Endothelial cell of umbilical vein (primary cell): ENCODE measurements at regions not wholly inside any gene's neighbourhood (a gene's known extent, or its start where the extent isn't known, plus 50 kb on each side); places are given as distances from the start of the nearest gene placed in this dataset.

Experiments
- BruUV-seq: library from RNA; stranded (reverse); fragments of 400-500 nt; replicated peaks from 2 replicates; lab custom pipeline; 2021; lab: Mats Ljungman, UMichigan
- CTCF ChIA-PET: fragments of 300-600, 350-600 bp; sonication (Branson Sonifier 250); formaldehyde crosslinking; loops from one replicate; lab custom pipeline; 2021; ENCODE audit warnings: antibody characterized with exemption, inconsistent platforms; lab: Charles Lee
- POLR2A ChIA-PET: fragments of 300-600, 350-600 bp; sonication (Branson Sonifier 250); formaldehyde crosslinking; loops from one replicate; lab custom pipeline; 2021; ENCODE audit warnings: antibody characterized with exemption, inconsistent platforms; lab: Charles Lee
- DNase-seq: peaks from one replicate; pipeline ENCODE4 v3.0.0-alpha.2; 2011; ENCODE audit warnings: low read depth, low spot score
- FAIRE-seq: peaks from 2 replicates; lab custom pipeline; 2011; peaks lifted over from hg19 to GRCh38; lab: Jason Lieb, UNC
- H2AFZ ChIP-seq: 2 replicates; pipeline ENCODE4 v1.6.0; 2012; ENCODE audit warnings: low read depth, low read length, control low read depth, inconsistent platforms
- H3K27ac ChIP-seq: 2 replicates; pipeline ENCODE4 v1.5.1; 2011; ENCODE audit warnings: low read depth, mild to moderate bottlenecking, control low read depth, low read length, moderate library complexity; ENCODE audit not compliant: insufficient read depth
- H3K27me3 ChIP-seq, 2 experiments: 2 replicates each; pipeline versions ENCODE4 v1.6.0 to v1.6.1; 2011; ENCODE audit warnings: low read length in 2 of 2, mixed read lengths in 1 of 2; ENCODE audit not compliant: control insufficient read depth in 2 of 2, insufficient read depth in 2 of 2
- H3K36me3 ChIP-seq, 2 experiments: 2 replicates in 1 of 2; 3 replicates in 1 of 2; pipeline ENCODE4 v1.5.1; 2011; ENCODE audit warnings: low read length in 2 of 2, mild to moderate bottlenecking in 1 of 2, moderate library complexity in 1 of 2; ENCODE audit not compliant: control insufficient read depth in 2 of 2, insufficient read depth in 2 of 2; ENCODE audit errors: extremely low read depth in 1 of 2
- H3K4me1 ChIP-seq: 3 replicates; pipeline ENCODE4 v1.5.1; 2011; ENCODE audit warnings: mild to moderate bottlenecking, low read length; ENCODE audit not compliant: control insufficient read depth, insufficient read depth; ENCODE audit errors: extremely low read depth
- H3K4me2 ChIP-seq: 2 replicates; pipeline ENCODE4 v1.6.1; 2011; ENCODE audit warnings: low read length, control low read depth, mixed read lengths; ENCODE audit not compliant: insufficient read depth
- H3K4me3 ChIP-seq, 3 experiments: fragments of 200-600 bp in 1 of 3; sonication (generic), shearing (Covaris generic) in 1 of 3; replicated peaks in 1 of 3; 2 replicates each; pipeline ENCODE4 v1.5.1; 2011 to 2016; ENCODE audit warnings: control low read depth in 3 of 3, low read length in 3 of 3, mild to moderate bottlenecking in 2 of 3, inconsistent platforms in 1 of 3, low read depth in 1 of 3, moderate library complexity in 1 of 3; ENCODE audit not compliant: insufficient read depth in 1 of 3
- H3K79me2 ChIP-seq: 2 replicates; pipeline ENCODE4 v1.6.0; 2012; ENCODE audit warnings: low read length, inconsistent platforms; ENCODE audit not compliant: control insufficient read depth, insufficient read depth
- H3K9ac ChIP-seq: replicated peaks from 2 replicates; pipeline ENCODE3; 2011; ENCODE audit warnings: low read length, control low read depth; ENCODE audit not compliant: insufficient read depth; ENCODE audit errors: extremely low read depth
- H3K9me1 ChIP-seq: replicated peaks from 3 replicates; pipeline ENCODE4 v1.6.0; 2011; ENCODE audit warnings: mild to moderate bottlenecking, low read length; ENCODE audit not compliant: control insufficient read depth, insufficient read depth; ENCODE audit errors: extremely low read depth
- H3K9me3 ChIP-seq: replicated peaks from 2 replicates; pipeline ENCODE4 v1.5.1; 2012; ENCODE audit warnings: low read length, inconsistent platforms; ENCODE audit not compliant: control insufficient read depth, insufficient read depth
- H4K20me1 ChIP-seq: replicated peaks from 2 replicates; pipeline ENCODE3; 2011; ENCODE audit warnings: mild to moderate bottlenecking, low read length; ENCODE audit not compliant: control insufficient read depth, insufficient read depth; ENCODE audit errors: extremely low read depth
- EZH2 ChIP-seq: IDR thresholded peaks from 2 replicates; pipeline ENCODE4 v1.6.1; 2012; ENCODE audit warnings: borderline replicate concordance, low read depth, mild to moderate bottlenecking, moderate library complexity, low read length, inconsistent platforms; ENCODE audit not compliant: severe bottlenecking
- FOS ChIP-seq: IDR thresholded peaks from 2 replicates; pipeline ENCODE4 v1.6.1; 2011; ENCODE audit warnings: mild to moderate bottlenecking, low read length, moderate library complexity, borderline replicate concordance; ENCODE audit not compliant: insufficient read depth
- GATA2 ChIP-seq: IDR thresholded peaks from 2 replicates; pipeline ENCODE4 v1.7.0; 2011; ENCODE audit warnings: low read depth, mild to moderate bottlenecking, moderate library complexity, mixed read lengths, low read length; ENCODE audit not compliant: insufficient read length, insufficient read depth
- JUN ChIP-seq: IDR thresholded peaks from 2 replicates; pipeline ENCODE4 v1.6.1; 2011; ENCODE audit warnings: borderline replicate concordance, low read depth; ENCODE audit not compliant: insufficient read length, insufficient read depth
- MYC ChIP-seq: IDR thresholded peaks from one replicate; pipeline ENCODE4 v1.6.1; 2011; ENCODE audit warnings: mild to moderate bottlenecking, low read depth, low read length
- POLR2A ChIP-seq: IDR thresholded peaks from 2 replicates; pipeline ENCODE4 v1.6.1; 2012; ENCODE audit warnings: low read depth, mild to moderate bottlenecking, control low read depth, low read length
- POLR2AphosphoS5 ChIP-seq: IDR thresholded peaks from 2 replicates; pipeline ENCODE4 v1.6.1; 2012; ENCODE audit warnings: low read depth, mild to moderate bottlenecking, control low read depth, low read length, moderate library complexity; ENCODE audit not compliant: insufficient read depth
- dilution Hi-C: fragments of 300-500 bp; cut with MboI; formaldehyde crosslinking; loops from one replicate; pipeline ENCODE4 v1.15.0; 2019; ENCODE audit warnings: low sequenced_read_pairs; ENCODE audit not compliant: extremely low pct_ligation_motif_present
- intact Hi-C: fragments of 100-400 bp; cut with micrococcal nuclease; formaldehyde crosslinking; loops from one replicate; pipeline ENCODE4 v1.10.0; 2022
- TF ChIP-seq, protein P1 (sequence below): IDR thresholded peaks from 2 replicates; pipeline ENCODE4 v1.6.1; 2011; ENCODE audit not compliant: insufficient read depth, insufficient read length
- TF ChIP-seq, protein P2 (sequence below), 2 donors: IDR thresholded peaks; 1 replicate in 1 of 2; 2 replicates in 1 of 2; pipeline ENCODE4 v1.5.1; 2011; ENCODE audit warnings: low read length in 2 of 2, mild to moderate bottlenecking in 2 of 2, moderate library complexity in 2 of 2, control low read depth in 1 of 2, inconsistent platforms in 1 of 2, low read depth in 1 of 2; ENCODE audit not compliant: insufficient read depth in 1 of 2; ENCODE audit errors: extremely low read depth in 1 of 2

DNA sequence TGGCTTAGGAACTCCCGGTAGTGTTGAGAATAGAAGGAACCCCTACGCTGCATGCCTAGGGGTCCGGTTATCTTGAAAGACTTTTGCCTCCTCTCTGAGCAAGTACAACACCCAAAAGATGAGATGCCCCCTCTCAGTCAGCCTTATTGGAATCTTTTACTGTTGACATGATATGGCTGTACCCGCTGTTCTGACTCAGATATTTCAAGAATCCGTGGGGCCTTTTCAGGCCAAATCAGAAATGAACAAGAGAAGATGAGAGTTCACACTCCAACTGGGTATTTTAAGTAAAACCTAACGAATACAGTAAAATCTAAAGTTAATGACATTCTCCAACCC is 164.2 kb downstream of the PPIAL4G start:
- Histone ChIP-seq H3K4me3 (no peak overlapping the region), H3K27me3 (peaks cover 30 to 44% of the 10 kb centered on the region in 2 experiments), H3K4me1 (peaks cover 5% of the 10 kb centered on the region), H3K27ac (no peak overlapping the region), H3K9ac (no peak overlapping the region), H2AFZ (no peak overlapping the region), H4K20me1 (no peaks in the 10 kb centered on the region), H3K79me2 (no peaks in the 10 kb centered on the region), H3K9me3 (no peaks in the 10 kb centered on the region), H3K4me2 (no peak overlapping the region), H3K9me1 (no peaks in the 10 kb centered on the region), H3K36me3 (no peaks in the 10 kb centered on the region)
- TF ChIP-seq MYC (no peak), GATA2 (no peak), POLR2A (no peak), POLR2AphosphoS5 (no peak), JUN (no peak), FOS (no peak), EZH2 (no peak)
- TF ChIP-seq, protein P1, sequence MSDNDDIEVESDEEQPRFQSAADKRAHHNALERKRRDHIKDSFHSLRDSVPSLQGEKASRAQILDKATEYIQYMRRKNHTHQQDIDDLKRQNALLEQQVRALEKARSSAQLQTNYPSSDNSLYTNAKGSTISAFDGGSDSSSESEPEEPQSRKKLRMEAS: no peak
- TF ChIP-seq, protein P2, sequence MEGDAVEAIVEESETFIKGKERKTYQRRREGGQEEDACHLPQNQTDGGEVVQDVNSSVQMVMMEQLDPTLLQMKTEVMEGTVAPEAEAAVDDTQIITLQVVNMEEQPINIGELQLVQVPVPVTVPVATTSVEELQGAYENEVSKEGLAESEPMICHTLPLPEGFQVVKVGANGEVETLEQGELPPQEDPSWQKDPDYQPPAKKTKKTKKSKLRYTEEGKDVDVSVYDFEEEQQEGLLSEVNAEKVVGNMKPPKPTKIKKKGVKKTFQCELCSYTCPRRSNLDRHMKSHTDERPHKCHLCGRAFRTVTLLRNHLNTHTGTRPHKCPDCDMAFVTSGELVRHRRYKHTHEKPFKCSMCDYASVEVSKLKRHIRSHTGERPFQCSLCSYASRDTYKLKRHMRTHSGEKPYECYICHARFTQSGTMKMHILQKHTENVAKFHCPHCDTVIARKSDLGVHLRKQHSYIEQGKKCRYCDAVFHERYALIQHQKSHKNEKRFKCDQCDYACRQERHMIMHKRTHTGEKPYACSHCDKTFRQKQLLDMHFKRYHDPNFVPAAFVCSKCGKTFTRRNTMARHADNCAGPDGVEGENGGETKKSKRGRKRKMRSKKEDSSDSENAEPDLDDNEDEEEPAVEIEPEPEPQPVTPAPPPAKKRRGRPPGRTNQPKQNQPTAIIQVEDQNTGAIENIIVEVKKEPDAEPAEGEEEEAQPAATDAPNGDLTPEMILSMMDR (IDR thresholded peaks at IDR 0.05; ENCODE audit: extremely low read depth in 1 of 2, insufficient read depth in 1 of 2, low read depth in 1 of 2, low read length in 2 of 2): no peak
- FAIRE-seq: no peak
- POLR2A ChIA-PET: no interaction called here
- CTCF ChIA-PET: no interaction called here
- no peak for DNase-seq
- intact Hi-C loops (no loop called here), dilution Hi-C loops (no loop called here)
- BruUV-seq: no TSS peak
